Posterior vena cava (tissue), 2 donors: ENCODE measurements at regions not wholly inside any gene's neighbourhood (a gene's known extent, or its start where the extent isn't known, plus 50 kb on each side); places are given as distances from the start of the nearest gene placed in this dataset.

Experiments used
- DNase-seq: peaks from one replicate; pipeline ENCODE4 v3.0.0-alpha.2; 2020; ENCODE audit warnings: low spot score
- intact Hi-C, 2 donors: fragments of 100-400 bp; cut with DNase I; formaldehyde crosslinking; loops; one replicate each; pipeline versions ENCODE4 v1.14.1 to v1.14.2; 2022 to 2023
- donor health status: DM: yes; HTN: yes; CAD: no.
- donor health status: DM: yes; HTN: yes; CAD: no.

- intact Hi-C loops: no loop called here
- DNase-seq: no peak
These were observed 149.0 kb downstream of the TEX29 start for GRCh38 chr13:111469450-111469849.

- intact Hi-C loops: loop anchor here (10.0 kb wide), 1 partner anchor 975 kb away; no protein-coding TSS in a partner anchor
- no peak for DNase-seq
These were observed 149.6 kb downstream of the TEX29 start for GRCh38 chr13:111469916-111470506.

DNA sequence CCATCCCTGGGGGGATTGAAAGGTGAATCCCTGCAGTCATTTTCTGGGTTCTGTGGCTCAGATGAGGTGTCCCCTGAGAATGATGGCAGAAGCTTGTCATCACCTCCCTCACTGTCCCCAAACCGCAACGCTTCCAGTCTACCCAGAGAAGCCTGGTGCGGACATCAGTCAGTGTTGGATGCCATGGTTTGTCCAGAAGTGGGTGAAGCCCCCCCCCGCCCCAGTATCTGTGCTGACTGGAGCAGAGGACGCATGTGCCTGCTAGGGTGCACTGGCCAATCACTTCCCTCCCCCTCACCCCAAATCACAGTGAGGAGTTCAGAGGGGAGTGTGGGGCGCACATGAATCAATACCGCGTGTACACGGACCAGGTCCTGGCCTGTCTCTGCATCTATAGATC, 150.5 kb downstream of the TEX29 start:
- intact Hi-C loops: loop anchor here (10.0 kb wide), 1 partner anchor 974 kb away; no protein-coding TSS in a partner anchor
- DNase-seq: no peak

- intact Hi-C loops: loop anchor here (10.0 kb wide), 1 partner anchor 973 kb away; no protein-coding TSS in a partner anchor
- peak; percentile 63 for DNase-seq
These were observed 151.6 kb downstream of the TEX29 start for GRCh38 chr13:111472083-111472482.

- DNase-seq: peak; percentile 61
- intact Hi-C loops: loop anchor here (10.0 kb wide), 1 partner anchor 972 kb away; no protein-coding TSS in a partner anchor
These were observed 152.4 kb downstream of the TEX29 start for GRCh38 chr13:111472559-111473460.

DNA sequence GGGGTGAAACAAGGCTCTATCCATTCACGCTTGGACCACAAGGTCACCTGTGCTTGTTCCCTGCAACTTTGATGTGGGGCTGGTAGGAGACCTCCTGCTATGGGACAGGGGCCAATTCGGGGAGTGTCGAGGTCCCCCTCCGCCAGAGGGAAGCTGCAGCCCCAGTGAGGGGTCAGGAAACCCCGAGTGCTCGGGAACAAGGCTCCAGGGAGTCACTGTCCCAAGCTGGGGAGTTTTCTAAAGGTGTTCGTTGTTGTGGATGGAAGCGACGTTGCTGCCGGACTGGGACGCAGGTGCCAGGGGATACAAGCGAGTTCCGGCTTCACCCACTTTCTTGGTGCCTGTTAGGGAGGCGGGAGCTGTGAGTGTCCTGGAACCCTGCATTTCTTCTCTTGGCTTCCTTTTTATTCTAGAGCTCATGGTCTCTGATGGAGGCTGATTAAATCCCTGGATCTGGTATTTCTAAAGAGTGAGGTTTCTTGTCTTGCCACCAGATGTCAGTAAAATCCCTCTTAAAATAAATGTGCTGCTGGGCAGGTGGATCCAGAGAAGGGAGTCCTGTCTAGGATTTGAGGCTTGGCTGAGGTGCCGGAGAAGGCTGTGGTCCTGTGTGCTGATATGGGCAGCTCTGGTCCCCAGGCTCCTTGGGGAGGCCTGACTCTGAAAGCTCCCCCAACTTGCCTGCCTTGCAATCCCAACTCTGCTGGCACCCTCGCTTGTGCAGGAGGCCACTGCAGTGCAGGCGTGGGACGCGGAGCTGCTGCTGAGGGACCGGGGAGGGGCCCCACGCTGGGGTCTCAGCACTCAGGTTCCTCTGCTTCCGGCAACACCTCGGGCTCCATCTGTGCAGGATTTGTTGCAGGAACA, 153.9 kb downstream of the TEX29 start:
- DNase-seq: peak; percentile 72
- intact Hi-C loops: loop anchor here (10.0 kb wide), 1 partner anchor 970 kb away; no protein-coding TSS in a partner anchor

GRCh38 chr13:111475488-111475887, 155.0 kb downstream of the TEX29 start:
- intact Hi-C loops: loop anchor here (10.0 kb wide), 1 partner anchor 969 kb away; no protein-coding TSS in a partner anchor
- peak; percentile 63 for DNase-seq

DNA sequence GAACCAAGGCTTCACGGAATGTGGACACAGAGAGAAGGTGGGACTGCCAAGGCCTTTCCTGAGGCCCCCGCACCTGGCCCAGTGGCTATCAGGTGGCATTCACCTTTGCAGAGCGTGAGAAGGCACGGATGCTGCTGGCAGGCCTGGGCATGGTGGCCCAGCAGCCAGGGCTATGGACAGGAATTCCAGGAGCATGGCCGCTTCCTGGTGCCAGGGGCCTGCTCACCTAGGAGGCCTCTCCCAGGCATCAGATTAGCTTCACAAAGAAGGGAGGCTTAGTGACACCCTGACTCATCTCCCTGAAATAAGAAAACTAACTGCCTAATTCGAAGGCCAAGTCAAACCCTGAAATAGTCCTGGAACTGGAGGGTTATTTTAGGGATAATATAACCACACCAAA, 155.8 kb downstream of the TEX29 start:
- intact Hi-C loops: loop anchor here (10.0 kb wide), 1 partner anchor 969 kb away; no protein-coding TSS in a partner anchor
- DNase-seq: no peak

DNA sequence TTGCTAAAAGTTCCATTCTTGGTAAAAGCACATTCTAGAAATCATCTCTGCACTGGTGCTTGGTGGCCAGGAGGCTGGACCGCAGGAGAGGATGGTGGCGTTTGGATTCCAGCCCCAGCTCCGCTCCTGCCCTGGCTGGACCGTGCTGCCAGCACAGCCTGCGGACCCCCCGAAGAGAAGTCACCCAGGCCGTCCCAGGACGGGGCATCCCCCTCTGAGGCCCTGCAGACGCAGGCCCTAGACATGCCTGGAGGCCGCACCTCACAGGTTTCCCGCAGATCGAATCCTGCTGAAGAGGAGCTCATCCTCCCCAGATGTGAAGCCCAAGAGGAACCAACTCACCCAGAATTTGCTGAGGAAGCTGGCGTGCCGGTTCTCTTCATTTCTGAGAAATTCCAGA, 159.0 kb downstream of the TEX29 start:
- intact Hi-C loops: loop anchor here (10.0 kb wide), 1 partner anchor 965 kb away; no protein-coding TSS in a partner anchor

GRCh38 chr13:111480503-111480902, 160.1 kb downstream of the TEX29 start:
- intact Hi-C loops: loop anchor here in 1 of 2 donors (10.0 kb wide), 1 partner anchor 1124 kb away; no protein-coding TSS in a partner anchor
- no peak for DNase-seq

More for the DNA sequence above, 159.0 kb downstream of the TEX29 start:
- DNase-seq: no peak

DNA sequence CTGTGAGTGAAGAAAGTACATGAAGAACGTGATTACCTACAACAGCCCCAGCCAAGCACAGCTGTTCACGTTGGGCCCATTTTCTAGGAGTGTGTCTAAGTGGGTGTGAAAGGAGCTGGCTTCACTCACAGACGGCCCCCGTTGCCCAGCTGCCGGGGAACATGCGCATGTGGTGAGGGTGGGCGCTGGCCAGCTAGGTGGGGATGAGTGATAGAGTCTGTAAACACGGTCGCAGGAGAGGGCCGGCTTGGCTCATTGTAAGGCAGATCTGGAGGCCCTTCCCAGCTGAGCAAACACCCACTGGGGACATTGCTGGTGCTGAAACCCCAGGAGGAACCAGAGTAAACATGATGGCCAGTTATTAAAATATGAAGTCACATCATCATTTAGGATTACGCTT, 160.5 kb downstream of the TEX29 start:
- intact Hi-C loops: loop anchor here in 1 of 2 donors (10.0 kb wide), 1 partner anchor 1124 kb away; no protein-coding TSS in a partner anchor
- no peak for DNase-seq

- intact Hi-C loops: loop anchor here in 1 of 2 donors (10.0 kb wide), 1 partner anchor 1123 kb away; no protein-coding TSS in a partner anchor
- peak; percentile 68 for DNase-seq
These were observed 161.7 kb downstream of the TEX29 start for GRCh38 chr13:111482126-111482525.

DNA sequence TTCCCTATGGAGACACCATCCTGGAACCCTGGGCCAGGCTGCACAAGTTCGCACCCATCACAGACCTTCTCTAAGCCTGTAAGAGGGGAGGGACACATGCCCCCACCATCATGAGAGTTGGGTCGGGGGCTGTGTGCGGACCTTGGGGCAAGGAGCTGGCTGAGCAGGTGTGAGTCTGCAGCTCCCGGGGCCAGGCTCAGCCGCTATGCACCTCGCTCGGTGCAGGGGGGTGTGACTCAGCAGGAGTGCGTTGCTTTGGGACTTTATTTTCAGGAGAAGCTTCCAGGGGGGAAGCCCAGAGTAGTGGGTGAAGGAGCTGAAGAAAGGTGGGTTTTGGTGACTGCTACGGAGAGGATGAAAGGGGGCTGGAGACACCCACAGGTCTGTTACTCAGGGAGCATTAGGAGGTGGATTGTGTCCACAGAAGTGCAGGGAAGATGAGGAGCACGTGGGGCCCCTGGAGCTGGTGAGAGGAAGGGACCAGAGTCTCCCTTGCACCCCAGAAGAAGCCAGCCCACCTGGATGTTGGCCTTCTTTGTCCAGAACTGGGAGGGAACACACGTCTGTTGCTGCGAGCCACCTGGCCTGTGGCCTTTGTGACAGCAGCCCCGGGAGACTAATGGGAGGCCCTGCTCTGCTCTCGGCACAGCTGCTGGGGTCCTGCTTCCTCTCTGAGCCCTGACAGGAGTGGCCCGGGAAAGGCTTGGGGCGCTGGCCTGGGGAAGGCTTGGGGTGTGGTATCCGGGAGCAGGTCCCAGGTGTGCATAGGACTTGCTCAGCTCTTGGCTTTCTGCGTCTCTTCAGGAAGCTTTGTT, 162.6 kb downstream of the TEX29 start:
- intact Hi-C loops: loop anchor here in 1 of 2 donors (10.0 kb wide), 1 partner anchor 1122 kb away; no protein-coding TSS in a partner anchor
- peak; percentile 73 for DNase-seq

GRCh38 chr13:111483621-111483987, 163.2 kb downstream of the TEX29 start:
- peak; percentile 35 for DNase-seq
- intact Hi-C loops: loop anchor here in 1 of 2 donors (10.0 kb wide), 1 partner anchor 1121 kb away; no protein-coding TSS in a partner anchor

- peak; percentile 56 for DNase-seq
- intact Hi-C loops: loop anchor here in 1 of 2 donors (10.0 kb wide), 1 partner anchor 1120 kb away; no protein-coding TSS in a partner anchor
These were observed 163.9 kb downstream of the TEX29 start for GRCh38 chr13:111484141-111484925.

DNA sequence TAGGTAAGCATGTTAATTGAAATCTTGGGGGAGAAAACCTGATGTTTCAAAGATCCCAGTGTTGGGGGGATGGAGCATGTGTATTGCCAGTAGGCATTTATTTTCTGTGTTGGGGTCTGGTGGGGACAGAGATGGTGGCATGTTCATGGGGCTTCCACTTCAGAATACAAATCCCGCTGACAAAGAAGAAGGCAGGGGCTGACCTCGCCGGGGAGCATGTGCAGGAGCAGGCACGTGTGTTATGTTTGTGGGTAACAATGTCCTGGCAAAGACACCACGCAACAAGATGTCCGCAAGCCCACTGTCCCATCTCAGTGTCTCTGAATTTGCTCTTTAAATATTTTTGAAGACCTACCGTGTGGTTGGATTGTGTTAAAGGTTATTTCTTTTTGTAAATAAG, 164.5 kb downstream of the TEX29 start:
- peak; percentile 36 for DNase-seq
- intact Hi-C loops: loop anchor here in 1 of 2 donors (10.0 kb wide), 1 partner anchor 1120 kb away; no protein-coding TSS in a partner anchor
